SKM-1 treated with dmso at 0.1 percent for 144 hours (cell line): ENCODE measurements at regions not wholly inside any gene's neighbourhood (a gene's known extent, or its start where the extent isn't known, plus 50 kb on each side); places are given as distances from the start of the nearest gene placed in this dataset.

Experiments
- DNase-seq: peaks from one replicate; lab custom pipeline; 2025; ENCODE audit not compliant: unreplicated experiment; lab: John Stamatoyannopoulos, UW

DNA sequence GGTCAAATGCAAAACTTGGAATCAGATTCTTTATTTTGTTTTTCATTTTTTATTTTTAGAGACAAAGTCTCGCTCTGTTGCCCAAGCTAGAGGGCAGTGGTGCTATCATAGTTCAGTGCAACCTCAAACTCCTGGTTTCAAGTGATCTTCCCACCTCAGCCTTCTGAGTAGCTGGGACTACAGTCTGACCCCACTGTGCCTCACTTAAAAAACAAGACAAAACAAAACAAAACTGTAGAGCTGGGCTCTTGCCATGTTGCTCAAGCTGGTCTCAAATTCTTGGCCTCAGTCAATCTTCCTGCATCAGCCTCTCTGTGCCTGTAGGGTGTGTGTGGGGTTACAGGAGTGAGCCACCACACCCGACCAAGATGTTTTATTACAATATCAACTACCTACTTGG, 396.0 kb upstream of the USP24 start:
- DNase-seq, result no peak

DNA sequence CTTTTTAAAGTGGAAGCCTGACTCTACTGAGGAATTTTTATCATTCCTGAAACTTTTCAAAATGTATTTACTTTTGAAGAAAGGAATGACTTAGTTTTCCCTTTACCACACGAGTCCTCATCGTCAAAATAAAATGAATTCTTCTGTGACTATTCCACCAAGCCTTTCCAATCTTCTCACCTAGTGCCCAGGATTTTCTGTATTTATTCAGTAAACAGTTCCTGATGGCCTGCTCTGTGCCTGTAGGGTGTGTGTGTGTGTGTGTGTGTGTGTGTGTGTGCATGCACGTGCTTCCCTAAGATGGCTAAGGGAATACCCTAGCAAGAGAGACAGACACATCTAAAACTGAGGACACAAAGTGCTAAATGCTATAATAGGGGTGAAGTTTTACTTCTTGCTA, 395.0 kb upstream of the USP24 start:
- no peak for DNase-seq

DNA sequence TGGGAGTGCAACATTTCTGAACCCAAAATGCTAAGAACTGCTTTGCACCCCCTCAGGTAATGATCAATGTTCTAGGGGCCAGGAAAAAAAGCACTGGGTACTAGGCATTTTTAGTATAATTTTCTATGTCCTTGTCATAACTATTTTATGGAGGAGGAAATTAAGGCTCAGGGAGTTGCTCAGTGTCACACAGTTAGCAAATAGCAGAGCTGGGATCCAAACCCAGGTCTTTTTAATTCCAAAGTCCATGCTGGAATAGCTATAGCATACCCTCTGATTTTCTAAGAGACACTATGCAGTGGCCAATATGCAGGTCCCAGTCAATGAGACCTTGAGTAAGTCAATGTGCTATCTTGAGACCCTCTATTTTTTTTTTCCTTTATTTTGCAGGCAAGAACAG, 394.5 kb upstream of the USP24 start:
- no peak for DNase-seq

GRCh38 chr1:55605155-55605554, 390.0 kb upstream of the USP24 start:
- no peak for DNase-seq

DNA sequence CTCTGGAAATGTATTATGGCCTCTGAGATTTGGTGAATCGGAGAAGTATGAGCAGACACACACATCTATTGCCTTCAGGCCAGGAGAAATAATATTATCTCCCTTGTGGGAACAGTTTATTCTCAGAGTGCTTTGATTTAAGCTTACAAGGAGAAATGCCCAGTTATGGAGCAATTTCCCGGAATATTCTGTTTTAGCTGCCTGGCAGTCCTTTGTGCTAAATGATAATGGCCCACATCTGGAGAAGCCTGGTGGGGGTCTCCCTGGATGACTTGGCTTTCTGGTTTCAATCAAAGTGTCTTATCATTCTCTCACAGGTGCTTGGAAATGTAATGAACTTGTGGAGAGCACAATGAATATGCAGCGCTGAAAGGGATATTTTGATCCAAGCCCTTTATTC, 389.6 kb upstream of the USP24 start:
- no peak for DNase-seq

- no peak for DNase-seq
Measured at GRCh38 chr1:55604179-55604578, 389.0 kb upstream of the USP24 start.

DNA sequence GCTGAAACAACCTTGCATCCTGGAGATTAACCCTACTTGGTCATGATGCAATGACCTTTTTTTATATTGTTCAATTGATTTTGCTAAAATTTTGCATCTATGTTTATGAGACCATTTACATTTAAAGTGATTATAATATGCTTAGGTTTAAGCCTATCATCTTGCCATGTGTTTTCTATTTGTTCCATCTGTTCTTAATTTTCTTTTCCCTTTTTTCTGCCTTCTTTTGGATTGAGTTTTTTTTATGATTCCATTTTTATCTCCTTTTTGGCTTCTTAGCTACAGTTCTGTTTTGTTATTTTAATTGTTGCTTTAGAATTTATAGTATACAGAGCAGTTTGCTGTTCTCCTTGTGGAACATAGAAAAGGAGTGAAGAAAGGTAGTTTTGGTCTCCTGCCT, 385.1 kb upstream of the USP24 start:
- DNase-seq, result no peak

DNA sequence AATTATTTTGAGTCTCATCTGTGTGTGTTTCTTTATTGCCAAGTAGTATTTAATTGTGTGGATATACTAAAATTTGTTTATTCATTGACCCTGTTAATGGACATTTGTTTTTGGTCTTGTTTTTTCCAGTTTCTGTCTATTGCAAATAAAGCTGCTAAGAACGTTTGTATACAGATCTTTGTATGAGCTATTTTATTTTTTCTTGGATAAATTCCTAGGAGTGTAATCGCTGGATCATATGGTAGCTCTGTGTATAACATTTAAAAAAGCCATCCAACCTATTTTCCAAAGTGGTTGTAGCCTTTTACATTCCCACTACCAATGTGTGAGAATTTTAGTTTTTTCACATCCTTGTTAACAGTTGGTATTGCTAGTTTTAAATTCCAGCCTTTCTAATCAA, 382.7 kb upstream of the USP24 start:
- no peak for DNase-seq

- DNase-seq, result no peak
Measured at GRCh38 chr1:55594701-55595100, 379.5 kb upstream of the USP24 start.

DNA sequence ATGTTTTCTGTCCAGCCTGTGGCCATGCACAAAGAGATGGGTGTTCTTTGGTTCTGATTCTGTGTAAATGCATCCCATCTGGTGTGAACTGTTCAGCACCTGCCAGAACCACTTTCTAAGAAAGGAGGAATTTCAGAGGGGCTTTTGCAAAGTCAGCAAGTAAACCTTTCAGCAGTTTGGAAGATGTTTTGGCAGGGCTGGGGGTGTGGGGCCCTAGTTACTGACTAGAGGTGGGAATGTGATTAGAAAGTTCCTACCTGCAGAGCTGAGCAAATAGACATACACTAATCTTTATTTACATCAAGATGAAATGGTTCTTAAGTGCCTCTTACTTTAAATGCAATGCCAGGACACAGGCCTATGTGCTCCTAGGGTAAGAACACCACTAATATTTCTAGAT, 378.1 kb upstream of the USP24 start:
- DNase-seq, result no peak

- no peak for DNase-seq
Measured at GRCh38 chr1:55592122-55592521, 377.0 kb upstream of the USP24 start.

DNA sequence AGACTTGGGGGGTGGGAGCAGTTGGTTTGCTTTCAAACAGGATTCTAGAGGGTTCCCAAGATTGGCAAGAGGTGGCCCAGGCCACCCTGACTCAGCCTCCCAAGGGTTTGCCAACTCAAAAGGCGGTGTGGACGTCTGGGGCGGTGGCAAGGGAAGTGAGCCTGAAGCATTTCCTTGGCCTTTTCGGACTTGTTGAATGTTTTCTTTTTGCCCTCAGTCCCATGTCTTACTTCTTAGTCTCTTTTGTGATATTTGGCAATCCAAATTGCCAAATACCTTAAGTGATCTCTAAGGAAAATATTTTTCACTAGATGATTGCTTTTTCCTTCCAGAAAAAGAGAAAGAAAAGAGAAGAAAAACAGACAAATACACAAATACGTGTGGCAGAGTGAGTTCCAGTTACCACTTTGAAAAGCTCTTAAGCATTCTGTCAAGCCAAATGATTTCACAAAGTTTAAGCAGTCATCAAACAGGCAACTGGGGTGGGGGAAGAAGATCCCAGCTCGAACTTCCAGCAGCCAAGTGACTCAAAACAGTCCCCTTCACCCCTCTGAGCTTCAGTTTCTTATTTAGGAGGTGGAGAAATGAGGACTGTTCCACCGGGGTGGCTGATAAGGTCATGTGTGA, 374.6 kb upstream of the USP24 start:
- DNase-seq, result no peak

- no peak for DNase-seq
Measured at GRCh38 chr1:55588309-55588708, 373.1 kb upstream of the USP24 start.

GRCh38 chr1:55586771-55587170, 371.6 kb upstream of the USP24 start:
- DNase-seq, result no peak

DNA sequence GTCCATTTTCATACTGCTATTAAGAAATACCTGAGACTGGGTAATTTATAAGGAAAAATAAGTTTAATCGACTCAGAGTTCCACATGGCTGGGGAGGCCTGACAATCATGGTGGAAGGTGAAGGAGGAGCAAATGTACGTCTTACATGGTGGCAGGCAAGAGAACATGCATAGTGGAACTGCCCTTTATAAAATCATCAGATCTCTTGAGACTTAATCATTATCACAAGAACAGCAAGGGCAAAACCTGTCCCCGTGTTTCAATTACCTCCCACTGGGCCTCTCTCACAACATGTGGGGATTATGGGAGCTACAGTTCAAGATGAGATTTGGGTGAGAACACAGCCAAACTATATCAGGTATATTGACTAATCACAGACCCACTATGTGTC, 370.2 kb upstream of the USP24 start:
- no peak for DNase-seq

GRCh38 chr1:55584526-55585401, 369.6 kb upstream of the USP24 start:
- no peak for DNase-seq

GRCh38 chr1:55582084-55582483, 366.9 kb upstream of the USP24 start:
- DNase-seq, result no peak

DNA sequence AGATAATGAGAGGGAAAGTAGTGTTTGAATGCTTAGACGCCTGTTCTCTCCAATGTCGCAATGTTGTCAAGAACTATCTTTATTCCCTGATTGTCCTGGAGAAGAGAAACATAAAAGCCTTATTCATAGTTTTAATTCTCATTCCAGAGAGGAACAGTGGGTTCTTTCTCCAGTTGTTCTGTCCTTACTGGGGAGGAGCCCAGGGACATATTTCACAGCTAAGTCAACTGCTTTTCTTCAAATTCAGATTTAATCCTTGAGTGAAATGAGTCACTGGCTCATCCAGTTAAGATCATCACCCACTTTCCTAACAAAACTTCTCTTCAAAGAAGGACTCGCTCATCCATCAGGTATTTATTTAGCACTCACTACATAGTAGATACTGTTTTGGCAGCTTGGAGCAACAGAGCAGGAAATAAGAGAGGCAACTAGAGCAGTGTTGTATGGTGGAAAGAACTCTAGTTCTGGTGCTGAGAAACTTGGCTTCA, 365.7 kb upstream of the USP24 start:
- DNase-seq, result no peak

GRCh38 chr1:55579332-55580001, 364.3 kb upstream of the USP24 start:
- DNase-seq, result no peak

GRCh38 chr1:55578646-55579045, 363.5 kb upstream of the USP24 start:
- no peak for DNase-seq

- DNase-seq, result no peak
Measured at GRCh38 chr1:55575571-55576279, 360.6 kb upstream of the USP24 start.
